ENCODE measurements at regions not wholly inside any gene's neighbourhood (a gene's known extent, or its start where the extent isn't known, plus 50 kb on each side); places are given as distances from the start of the nearest gene placed in this dataset.

GRCh38 chr12:27142101-27142721 lies 59.8 kb upstream of the C12orf71 start:
- POLR2A ChIA-PET: no interaction called here
- BruUV-seq (replicated peaks): no TSS peak
- TF ChIP-seq CEBPB (IDR thresholded peaks at IDR 0.05; ENCODE audit: low read depth): no peak
- TF ChIP-seq CTCF (IDR thresholded peaks at IDR 0.05 in 2 of 3, conservative IDR thresholded peaks at IDR 0.05 in 1 of 3; ENCODE audit: borderline replicate concordance in 1 of 3, insufficient read depth in 1 of 3, low read depth in 2 of 3, low read length in 2 of 3): peak; percentile 62 to 86 (median 85); a peak in 5 of 6 replicates
- peak; percentile 9; the same call in 1 of the 2 replicates for TF ChIP-seq MAX (IDR thresholded peaks at IDR 0.05)
- no peak for TF ChIP-seq ZFX (IDR thresholded peaks at IDR 0.05)
- TF ChIP-seq RAD21 (IDR thresholded peaks at IDR 0.05; ENCODE audit: low read depth): peak; percentile 75
- TF ChIP-seq CBX3 (IDR thresholded peaks at IDR 0.05; ENCODE audit: low read depth): peak; percentile 28; the same call in 1 of the 2 replicates

More at GRCh38 chr12:27142101-27142721, 59.8 kb upstream of the C12orf71 start:
- ChIA-PET CTCF (interaction anchor here (1.0 to 1.3 kb wide), 2 partner anchors 126 to 164 kb away, joined by 3 to 9 read pairs; no protein-coding TSS in a partner anchor), RAD21 (ENCODE audit: low non-redundant PET in 1 of 2, low total read pairs in 2 of 2, uncharacterized antibody in 2 of 2, unreplicated experiment in 2 of 2) (no interaction called here)
- no peaks in the 10 kb centered on the region for H3K79me2 ChIP-seq (ENCODE audit: insufficient read depth, low read length)
- H3K27me3 ChIP-seq (ENCODE audit: insufficient read depth, low read length): no peaks in the 10 kb centered on the region
- peak overlapping the region; percentile 40 for H2AFZ ChIP-seq (ENCODE audit: low read depth, low read length, poor library complexity, severe bottlenecking)
- H3K27ac ChIP-seq (ENCODE audit: low read depth, low read length): no peak overlapping the region
- H3K4me1 ChIP-seq (ENCODE audit: control insufficient read depth in 1 of 2, insufficient read depth in 2 of 2, low read length in 2 of 2): no peaks in the 10 kb centered on the region
- H3K9ac ChIP-seq (ENCODE audit: low read length): no peak overlapping the region
- H3K9me3 ChIP-seq (ENCODE audit: control insufficient read depth in 1 of 2, insufficient read depth in 1 of 2, low read depth in 1 of 2, low read length in 2 of 2): no peaks in the 10 kb centered on the region
- intact Hi-C loops (cut with micrococcal nuclease): loop anchor here (1.0 to 10.0 kb wide), 4 partner anchors 103 to 290 kb away; partner anchors contain the start of gene TM7SF3
- H3K36me3 ChIP-seq (ENCODE audit: control insufficient read depth in 1 of 2, insufficient read depth in 2 of 2, low read length in 2 of 2): no peaks in the 10 kb centered on the region
- no peak overlapping the region for H3K4me3 ChIP-seq (replicated peaks in 1 of 2; ENCODE audit: low read depth in 1 of 2, low read length in 2 of 2)
- peak; percentile 98 for ATAC-seq
- H3K4me2 ChIP-seq (ENCODE audit: low read length): no peak overlapping the region
- no peaks in the 10 kb centered on the region for H3K9me2 ChIP-seq (ENCODE audit: insufficient read depth)
- peak; percentile 60 for DNase-seq (ENCODE audit: low read depth, low spot score)
- H4K20me1 ChIP-seq (ENCODE audit: insufficient read depth): no peaks in the 10 kb centered on the region

Data from HCT116 (cell line).